Spleen (tissue), 7 donors: ENCODE measurements at regions not wholly inside any gene's neighbourhood (a gene's known extent, or its start where the extent isn't known, plus 50 kb on each side); places are given as distances from the start of the nearest gene placed in this dataset.

Experiments used
- CTCF ChIP-seq, 11 experiments: fragments of 200-600 bp in 7 of 11; fragments of 450-650 bp in 4 of 11; sonication (generic) in 4 of 11; IDR thresholded peaks in 8 of 11; conservative IDR thresholded peaks in 3 of 11; 1 replicate in 7 of 11; 2 replicates in 4 of 11; pipeline versions ENCODE4 v1.4.0 to v1.8.0; 2016 to 2021; ENCODE audit warnings: antibody characterized with exemption in 11 of 11, inconsistent platforms in 4 of 11, mild to moderate bottlenecking in 1 of 11
- POLR2A ChIP-seq, 3 donors: fragments of 450-650 bp; IDR thresholded peaks; one replicate each; pipeline ENCODE4 v1.5.1; 2017; ENCODE audit warnings: antibody characterized with exemption in 3 of 3, mild to moderate bottlenecking in 1 of 3
- donor health status: DM: no; HTN: no; CAD: no; lungs with moderate emphysema.
- donor health status: DM: no; HTN: no; CAD: no.
- donor health status: DM: no; HTN: no; CAD: no.

GRCh38 chr15:57875347-57875746, 168.8 kb downstream of the POLR2M start:
- TF ChIP-seq POLR2A (IDR thresholded peaks at IDR 0.05) (no peak), CTCF (IDR thresholded peaks at IDR 0.05 in 8 of 11, conservative IDR thresholded peaks at IDR 0.05 in 3 of 11) (no peak)
